HG03064 (cell line): ENCODE measurements at regions not wholly inside any gene's neighbourhood (a gene's known extent, or its start where the extent isn't known, plus 50 kb on each side); places are given as distances from the start of the nearest gene placed in this dataset.

Experiments used
- ATAC-seq: cut with Tn5 transposase; IDR thresholded peaks from one replicate; pipeline ENCODE4 v1.9.1; 2021; ENCODE audit warnings: low read depth; ENCODE audit not compliant: unreplicated experiment

- no peak for ATAC-seq
Observed at GRCh38 chr2:226446406-226447001, 353.1 kb downstream of the IRS1 start.

GRCh38 chr2:226445216-226445861 lies 354.3 kb downstream of the IRS1 start:
- ATAC-seq: no peak

- no peak for ATAC-seq
Observed at GRCh38 chr2:226443112-226443511, 356.5 kb downstream of the IRS1 start.

- no peak for ATAC-seq
Observed at GRCh38 chr2:226440127-226440918, 359.3 kb downstream of the IRS1 start.

GRCh38 chr2:226439337-226439736 lies 360.3 kb downstream of the IRS1 start:
- ATAC-seq: no peak

GRCh38 chr2:226435146-226435545 lies 364.5 kb downstream of the IRS1 start:
- ATAC-seq: no peak

- ATAC-seq: no peak
Observed at GRCh38 chr2:226434702-226435101, 364.9 kb downstream of the IRS1 start.

GRCh38 chr2:226431288-226431948 lies 368.2 kb downstream of the IRS1 start:
- no peak for ATAC-seq

- no peak for ATAC-seq
Observed at GRCh38 chr2:226429476-226429875, 370.1 kb downstream of the IRS1 start.

GRCh38 chr2:226427538-226428307 lies 371.9 kb downstream of the IRS1 start:
- no peak for ATAC-seq

- no peak for ATAC-seq
Observed at GRCh38 chr2:226426292-226426736, 373.3 kb downstream of the IRS1 start.

GRCh38 chr2:226424971-226425370 lies 374.6 kb downstream of the IRS1 start:
- no peak for ATAC-seq

- ATAC-seq: no peak
Observed at GRCh38 chr2:226423498-226423960, 376.1 kb downstream of the IRS1 start.

- ATAC-seq: no peak
Observed at GRCh38 chr2:226420646-226421045, 379.0 kb downstream of the IRS1 start.

GRCh38 chr2:226418521-226418920 lies 381.1 kb downstream of the IRS1 start:
- ATAC-seq: no peak

- ATAC-seq: no peak
Observed at GRCh38 chr2:226414335-226414734, 385.3 kb downstream of the IRS1 start.

GRCh38 chr2:226413498-226414130 lies 386.0 kb downstream of the IRS1 start:
- no peak for ATAC-seq

- no peak for ATAC-seq
Observed at GRCh38 chr2:226411727-226412360, 387.8 kb downstream of the IRS1 start.

GRCh38 chr2:226411205-226411604 lies 388.4 kb downstream of the IRS1 start:
- ATAC-seq: no peak
